NCI-H1417 (cell line): ENCODE measurements at regions not wholly inside any gene's neighbourhood (a gene's known extent, or its start where the extent isn't known, plus 50 kb on each side); places are given as distances from the start of the nearest gene placed in this dataset.
A peak's percentile ranks its signal among the peaks of the same experiment; 100 is the strongest.
"Not testable (repeated sequence)": the region's sequence is repeated elsewhere in the genome, so short reads cannot be mapped to it uniquely, and the experiment has no call there.

ENCODE experiments used
- DNase-seq, 3 experiments: peaks; one replicate each; lab custom pipeline; 2025; lab: John Stamatoyannopoulos, UW

GRCh38 chr5:88615767-88616166, 267.2 kb downstream of the MEF2C start:
- DNase-seq: not testable (repeated sequence)

- no peak for DNase-seq
These were observed 269.9 kb downstream of the MEF2C start for GRCh38 chr5:88613051-88613450.

DNA sequence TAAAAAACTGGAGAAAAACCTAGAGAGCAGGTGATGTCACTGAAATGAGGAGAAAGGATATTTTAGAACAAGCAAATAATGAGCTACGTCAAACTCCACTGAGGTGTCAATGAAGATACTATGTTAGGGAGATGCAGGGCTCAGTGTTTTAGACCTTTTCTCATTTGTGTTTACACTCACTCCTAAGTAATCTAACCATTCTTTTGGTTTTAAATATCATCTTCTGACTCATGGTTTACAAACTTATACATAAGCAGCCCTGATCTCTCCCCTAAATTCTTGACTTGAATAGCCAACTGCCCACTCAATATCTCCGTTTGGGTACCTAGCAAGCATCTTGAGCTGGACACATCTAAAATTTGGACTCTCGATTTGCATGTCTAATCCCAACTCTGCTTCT, 272.4 kb downstream of the MEF2C start:
- no peak for DNase-seq

GRCh38 chr5:88607492-88607891, 275.5 kb downstream of the MEF2C start:
- DNase-seq: no peak

- DNase-seq: peak in 2 of 3 experiments; percentile 5 to 62
These were observed 276.4 kb downstream of the MEF2C start for GRCh38 chr5:88606626-88607025.

- DNase-seq: no peak
These were observed 276.8 kb downstream of the MEF2C start for GRCh38 chr5:88606173-88606572.

- DNase-seq: peak in 1 of 3 experiments; percentile 14
These were observed 280.4 kb downstream of the MEF2C start for GRCh38 chr5:88602584-88602983.

DNA sequence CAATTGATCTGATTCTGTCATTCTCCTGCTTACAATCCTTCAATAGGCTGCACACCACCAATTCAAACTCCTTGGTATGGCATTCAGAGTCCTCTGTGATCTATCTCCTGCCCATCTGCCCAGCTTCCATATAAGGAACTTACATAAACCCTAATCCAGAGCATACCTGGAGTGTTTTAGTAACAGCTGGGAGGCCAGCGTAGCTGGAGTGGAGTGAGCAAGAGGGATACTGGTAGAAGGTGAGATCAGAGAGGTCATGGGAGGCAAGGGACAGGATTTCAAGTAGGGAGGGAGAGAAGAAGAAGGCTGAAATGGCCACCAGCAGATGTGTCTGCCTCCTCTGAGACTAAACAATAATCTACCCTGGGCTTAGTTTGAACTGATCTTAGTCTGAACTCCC, 288.5 kb downstream of the MEF2C start:
- DNase-seq: no peak

DNA sequence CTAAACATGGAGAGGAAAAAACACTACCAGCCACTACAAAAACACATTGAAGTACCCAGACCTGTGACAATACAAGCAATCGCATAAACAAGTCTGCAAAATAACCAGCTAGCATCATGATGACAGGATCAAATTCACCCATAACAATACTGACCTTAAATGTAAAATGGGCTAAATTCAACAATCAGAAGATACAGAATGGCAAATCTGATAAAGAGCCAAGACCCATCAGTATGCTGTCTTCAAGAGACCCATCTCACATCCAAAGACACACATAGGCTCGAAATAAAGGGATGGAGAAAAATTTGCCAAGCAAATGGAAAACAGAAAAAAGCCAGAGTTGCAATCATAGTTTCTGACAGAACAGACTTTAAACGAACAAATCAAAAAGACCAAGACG, 294.4 kb downstream of the MEF2C start:
- DNase-seq: no peak

GRCh38 chr5:88583471-88583870, 299.5 kb downstream of the MEF2C start:
- no peak for DNase-seq

DNA sequence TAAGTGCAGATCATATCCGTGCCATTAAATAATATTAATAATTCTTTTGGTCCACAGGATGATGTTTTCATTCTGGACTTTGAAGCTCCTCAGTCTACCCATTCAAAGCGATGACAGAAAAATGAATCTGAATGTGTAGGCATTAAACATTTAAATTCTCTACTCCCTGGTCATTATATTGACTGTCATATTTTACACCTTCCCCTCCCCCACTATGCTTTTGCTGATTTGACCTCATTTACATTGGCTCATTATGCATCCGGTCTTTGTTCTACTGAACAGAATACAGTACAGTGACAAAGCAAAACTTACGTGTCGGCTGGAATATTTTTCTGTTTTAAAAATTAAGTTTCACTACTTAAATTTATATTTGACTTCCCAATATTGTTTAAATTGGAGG, 289.7 kb upstream of the TMEM161B start:
- DNase-seq: no peak

- no peak for DNase-seq
These were observed 289.2 kb upstream of the TMEM161B start for GRCh38 chr5:88557881-88558280.

DNA sequence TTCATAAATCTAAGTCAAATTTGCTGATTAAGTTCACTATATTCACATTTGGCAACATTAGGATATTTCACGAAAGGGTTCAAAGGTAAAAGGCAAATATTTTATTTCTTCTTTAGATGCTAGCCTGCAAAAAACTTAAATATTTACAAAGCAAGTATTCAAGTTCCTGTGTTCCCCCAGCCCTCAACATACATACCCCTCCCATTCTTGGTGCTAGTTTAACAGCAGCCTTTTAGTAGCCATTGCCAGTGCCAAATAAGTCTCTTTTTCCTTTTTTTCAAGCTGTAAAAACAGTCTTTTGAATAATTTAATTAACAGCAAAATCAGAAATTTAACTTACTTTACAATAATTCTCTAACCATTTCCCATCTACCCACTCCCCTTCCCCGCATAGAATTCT, 288.5 kb upstream of the TMEM161B start:
- no peak for DNase-seq

GRCh38 chr5:88556406-88556805, 287.8 kb upstream of the TMEM161B start:
- no peak for DNase-seq

DNA sequence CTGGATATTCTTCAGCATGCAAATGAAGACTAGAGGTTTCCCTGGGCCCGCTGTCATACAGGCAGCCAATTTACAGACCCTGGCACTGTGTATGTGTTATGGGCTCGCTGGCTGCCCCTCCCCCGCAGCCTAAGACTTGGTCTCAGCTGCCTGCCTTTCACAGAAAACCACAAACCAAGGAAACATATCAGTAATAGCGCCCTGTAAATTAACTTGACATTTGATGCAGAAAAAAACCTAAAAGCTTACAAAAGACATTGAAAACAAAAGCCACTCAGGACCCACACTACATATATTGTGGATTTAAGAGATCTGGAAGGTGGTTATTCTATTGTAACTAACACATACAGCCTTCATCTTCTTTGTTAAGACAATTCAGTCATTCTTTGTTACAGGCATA, 287.0 kb upstream of the TMEM161B start:
- peak; percentile 1 to 38 (median 10) for DNase-seq

GRCh38 chr5:88553986-88554385, 285.3 kb upstream of the TMEM161B start:
- no peak for DNase-seq

DNA sequence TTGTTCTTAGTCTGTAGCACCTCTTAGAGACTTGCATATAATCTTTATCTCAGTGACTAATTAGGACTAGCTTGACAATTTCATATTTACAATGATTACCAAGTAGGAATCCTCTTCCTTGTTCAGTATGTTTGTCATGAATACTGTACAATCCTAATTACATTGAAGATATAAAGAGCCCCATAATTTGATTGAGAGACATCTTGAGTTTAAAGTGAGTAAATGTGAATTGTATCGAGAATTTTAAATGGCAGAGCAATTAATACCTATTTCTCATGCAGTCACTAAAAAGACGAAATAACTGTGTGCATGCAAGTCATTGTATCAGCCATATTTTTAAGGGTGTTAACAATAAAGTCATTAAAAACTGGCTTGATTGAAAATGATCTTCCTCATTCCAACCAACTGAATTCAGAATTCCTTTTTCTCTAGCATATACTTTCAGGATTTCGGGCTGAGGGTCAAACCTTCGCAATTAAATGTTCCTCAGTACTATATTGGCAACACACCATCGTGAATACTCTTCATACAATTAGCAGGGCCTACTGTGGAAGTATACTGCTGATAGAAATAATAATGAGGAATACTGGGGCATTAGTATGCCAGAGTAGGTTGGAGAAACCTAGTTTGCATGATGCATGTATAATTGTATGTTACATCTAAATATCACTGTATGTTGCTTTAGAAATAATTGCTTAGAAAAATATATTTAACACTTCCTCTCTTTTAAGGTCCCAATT, 284.7 kb upstream of the TMEM161B start:
- DNase-seq: no peak

DNA sequence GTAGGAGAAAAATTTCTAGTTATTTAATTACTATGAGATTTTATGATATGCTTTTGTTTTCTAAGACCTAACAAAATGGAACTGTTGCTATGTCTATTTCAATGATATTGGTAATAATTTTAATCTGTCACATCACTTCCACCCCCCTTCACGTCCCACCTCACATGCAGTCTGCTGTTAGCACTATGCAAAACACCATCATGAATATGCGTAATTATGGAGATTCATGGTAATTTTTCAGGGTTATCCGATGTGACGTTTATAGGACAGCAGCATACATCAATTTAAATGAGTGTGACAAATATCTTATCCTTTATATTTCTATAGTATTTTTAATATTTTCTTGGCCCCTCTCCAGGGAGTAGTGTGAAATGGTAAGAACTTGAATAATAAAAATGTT, 283.8 kb upstream of the TMEM161B start:
- no peak for DNase-seq

DNA sequence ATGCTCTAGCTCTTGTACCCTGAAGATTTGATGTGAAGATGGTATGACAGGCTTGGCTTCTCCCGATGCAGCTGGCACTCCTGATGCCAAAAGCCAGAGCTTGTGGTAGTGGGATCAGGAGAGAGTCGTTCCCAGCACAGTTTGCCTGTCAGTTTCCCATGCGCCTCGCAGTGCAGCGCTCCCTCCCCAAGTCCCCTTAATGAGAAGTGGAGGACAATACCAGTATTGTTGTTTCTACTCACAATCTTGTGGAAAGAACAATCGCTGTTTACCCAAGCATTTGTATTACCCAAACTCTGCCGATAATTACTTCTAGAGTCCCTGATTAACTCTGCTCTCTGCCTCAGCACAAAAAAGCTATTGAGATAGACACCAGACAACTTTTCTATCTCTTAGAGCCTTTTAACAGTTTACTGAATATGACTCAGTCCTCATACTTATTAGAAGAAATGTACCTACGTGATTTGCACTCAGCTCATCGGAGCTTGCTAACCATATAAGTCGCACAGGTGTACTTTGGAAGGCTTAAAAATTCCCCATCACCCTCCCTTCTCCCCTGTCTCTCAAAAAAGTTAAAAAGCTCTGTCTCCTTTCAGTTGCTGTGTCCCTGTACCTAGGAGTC, 283.2 kb upstream of the TMEM161B start:
- DNase-seq: no peak

DNA sequence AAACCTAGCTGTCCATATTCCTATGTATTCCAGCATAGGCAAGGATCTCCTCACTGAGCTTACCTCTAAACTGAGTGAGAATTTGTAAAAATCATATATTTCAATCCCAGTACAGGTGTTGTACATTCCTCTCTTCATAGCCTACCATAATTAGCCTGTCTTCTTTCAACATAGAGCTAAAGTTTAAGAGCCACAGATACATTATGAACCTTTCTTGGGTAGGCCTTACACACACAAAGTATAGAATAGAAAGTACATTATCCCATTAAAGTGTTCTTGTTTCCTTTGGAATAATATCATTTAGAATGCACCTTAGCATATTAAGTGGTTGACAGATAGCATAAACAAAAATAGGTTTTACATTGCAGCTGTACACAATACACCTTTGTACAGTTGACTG, 282.1 kb upstream of the TMEM161B start:
- DNase-seq: no peak

- no peak for DNase-seq
These were observed 279.6 kb upstream of the TMEM161B start for GRCh38 chr5:88548136-88548805.

DNA sequence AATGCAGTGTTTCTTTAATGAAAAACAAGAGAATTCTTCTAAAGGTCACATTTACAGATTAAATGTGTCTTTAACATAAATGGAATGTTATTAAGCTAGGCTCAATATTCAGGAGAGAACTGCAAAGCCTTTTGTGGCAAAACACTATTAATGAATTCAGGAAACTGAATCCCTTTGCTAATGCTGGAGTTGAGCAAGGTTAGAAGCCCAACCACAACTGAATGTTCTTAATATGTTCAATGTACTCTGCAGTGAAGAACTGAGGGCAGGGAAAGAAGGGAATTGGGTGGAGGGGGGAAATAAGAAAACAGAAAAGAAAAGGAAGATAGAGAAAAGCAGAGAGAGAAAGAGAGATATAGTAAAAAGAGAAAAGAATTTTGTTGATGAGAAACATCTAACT, 276.7 kb upstream of the TMEM161B start:
- DNase-seq: no peak

- peak in 1 of 3 experiments; percentile 72 for DNase-seq
These were observed 276.0 kb upstream of the TMEM161B start for GRCh38 chr5:88544671-88545070.
